HFFc6 (cell line): ENCODE measurements at regions not wholly inside any gene's neighbourhood (a gene's known extent, or its start where the extent isn't known, plus 50 kb on each side); places are given as distances from the start of the nearest gene placed in this dataset.

Experiments used
- DNase-seq: peaks from one replicate; pipeline ENCODE4 v3.0.0-alpha.2; 2018
- H3K27ac Mint-ChIP-seq: 2 replicates; pipeline ENCODE4 v1.8.0; 2020; ENCODE audit warnings: mild to moderate bottlenecking, mixed read lengths
- H3K27me3 Mint-ChIP-seq: 2 replicates; pipeline ENCODE4 v1.8.0; 2021; ENCODE audit warnings: mild to moderate bottlenecking, moderate library complexity, mixed read lengths; ENCODE audit not compliant: insufficient read depth
- H3K36me3 Mint-ChIP-seq: 2 replicates; pipeline ENCODE4 v1.8.0; 2021; ENCODE audit warnings: low read depth, mixed read lengths
- H3K4me1 Mint-ChIP-seq: 2 replicates; pipeline ENCODE4 v1.8.0; 2020; ENCODE audit warnings: low read depth, mixed read lengths
- H3K4me3 Mint-ChIP-seq: 2 replicates; pipeline ENCODE4 v1.8.0; 2020; ENCODE audit warnings: mild to moderate bottlenecking, moderate library complexity, mixed read lengths
- H3K9me3 Mint-ChIP-seq: 2 replicates; pipeline ENCODE4 v1.8.0; 2020; ENCODE audit warnings: mild to moderate bottlenecking, mixed read lengths
- TF ChIP-seq, protein P1 (sequence below): fragments of 200-600 bp; sonication (generic); IDR thresholded peaks from 2 replicates; pipeline ENCODE4 v1.5.0; 2021; ENCODE audit warnings: antibody characterized with exemption, mild to moderate bottlenecking

- H3K9me3 Mint-ChIP-seq: peaks cover 30% of the 10 kb centered on the region
- H3K4me1 Mint-ChIP-seq: no peaks in the 10 kb centered on the region
- no peak for DNase-seq
- no peak overlapping the region for H3K27ac Mint-ChIP-seq
- H3K36me3 Mint-ChIP-seq: no peaks in the 10 kb centered on the region
- no peak overlapping the region for H3K4me3 Mint-ChIP-seq
- TF ChIP-seq, protein P1, sequence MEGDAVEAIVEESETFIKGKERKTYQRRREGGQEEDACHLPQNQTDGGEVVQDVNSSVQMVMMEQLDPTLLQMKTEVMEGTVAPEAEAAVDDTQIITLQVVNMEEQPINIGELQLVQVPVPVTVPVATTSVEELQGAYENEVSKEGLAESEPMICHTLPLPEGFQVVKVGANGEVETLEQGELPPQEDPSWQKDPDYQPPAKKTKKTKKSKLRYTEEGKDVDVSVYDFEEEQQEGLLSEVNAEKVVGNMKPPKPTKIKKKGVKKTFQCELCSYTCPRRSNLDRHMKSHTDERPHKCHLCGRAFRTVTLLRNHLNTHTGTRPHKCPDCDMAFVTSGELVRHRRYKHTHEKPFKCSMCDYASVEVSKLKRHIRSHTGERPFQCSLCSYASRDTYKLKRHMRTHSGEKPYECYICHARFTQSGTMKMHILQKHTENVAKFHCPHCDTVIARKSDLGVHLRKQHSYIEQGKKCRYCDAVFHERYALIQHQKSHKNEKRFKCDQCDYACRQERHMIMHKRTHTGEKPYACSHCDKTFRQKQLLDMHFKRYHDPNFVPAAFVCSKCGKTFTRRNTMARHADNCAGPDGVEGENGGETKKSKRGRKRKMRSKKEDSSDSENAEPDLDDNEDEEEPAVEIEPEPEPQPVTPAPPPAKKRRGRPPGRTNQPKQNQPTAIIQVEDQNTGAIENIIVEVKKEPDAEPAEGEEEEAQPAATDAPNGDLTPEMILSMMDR: no peak
- H3K27me3 Mint-ChIP-seq: no peaks in the 10 kb centered on the region; the same call in 1 of the 2 replicates
Observed at GRCh38 chr7:89988074-89988473, 166.2 kb upstream of the STEAP1 start.

- DNase-seq: no peak
- no peaks in the 10 kb centered on the region; the same call in 1 of the 2 replicates for H3K27me3 Mint-ChIP-seq
- H3K27ac Mint-ChIP-seq: no peak overlapping the region
- no peaks in the 10 kb centered on the region for H3K4me1 Mint-ChIP-seq
- TF ChIP-seq, protein P1: no peak
- no peak overlapping the region for H3K4me3 Mint-ChIP-seq
- H3K9me3 Mint-ChIP-seq: peaks cover 32% of the 10 kb centered on the region
- no peaks in the 10 kb centered on the region for H3K36me3 Mint-ChIP-seq
Observed at GRCh38 chr7:89989454-89989853, 164.8 kb upstream of the STEAP1 start.

DNA sequence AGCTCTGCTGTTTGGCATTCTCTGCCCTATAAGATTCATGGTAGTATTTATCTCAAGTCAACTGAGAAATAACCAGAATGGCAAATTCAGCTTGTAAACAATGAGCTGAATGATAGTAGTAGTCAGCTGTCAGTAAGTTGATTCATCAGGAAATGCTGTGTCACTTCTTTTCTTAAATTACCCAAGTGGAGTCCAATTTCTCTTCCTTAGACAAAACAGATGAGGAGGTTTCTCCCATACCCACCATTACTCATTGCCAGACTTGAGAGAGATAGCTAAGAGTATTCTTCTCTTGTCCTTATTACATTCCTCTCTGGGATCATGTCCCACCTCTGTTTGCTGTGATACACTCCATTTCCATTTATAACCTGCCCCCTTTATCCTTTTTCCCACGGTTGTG is 159.8 kb upstream of the STEAP1 start:
- H3K9me3 Mint-ChIP-seq: peaks cover 25% of the 10 kb centered on the region
- TF ChIP-seq, protein P1: no peak
- no peak overlapping the region for H3K4me3 Mint-ChIP-seq
- H3K27ac Mint-ChIP-seq: no peak overlapping the region
- H3K4me1 Mint-ChIP-seq: no peaks in the 10 kb centered on the region
- DNase-seq: no peak
- no peaks in the 10 kb centered on the region for H3K27me3 Mint-ChIP-seq
- no peaks in the 10 kb centered on the region; the same call in 1 of the 2 replicates for H3K36me3 Mint-ChIP-seq

- Mint-ChIP-seq H3K27me3 (no peaks in the 10 kb centered on the region), H3K36me3 (no peaks in the 10 kb centered on the region; the same call in 1 of the 2 replicates), H3K4me3 (no peak overlapping the region), H3K27ac (no peak overlapping the region), H3K9me3 (peaks cover 20% of the 10 kb centered on the region), H3K4me1 (no peaks in the 10 kb centered on the region)
- TF ChIP-seq, protein P1: no peak
- DNase-seq: no peak
Observed at GRCh38 chr7:89998554-89998953, 155.7 kb upstream of the STEAP1 start.

- Mint-ChIP-seq H3K9me3 (peaks cover 17% of the 10 kb centered on the region), H3K4me3 (no peak overlapping the region), H3K36me3 (no peaks in the 10 kb centered on the region), H3K27ac (no peak overlapping the region), H3K4me1 (no peaks in the 10 kb centered on the region), H3K27me3 (no peaks in the 10 kb centered on the region)
- TF ChIP-seq, protein P1: no peak
- no peak for DNase-seq
Observed at GRCh38 chr7:90005836-90006235, 148.4 kb upstream of the STEAP1 start.
